ENCODE measurements at regions not wholly inside any gene's neighbourhood (a gene's known extent, or its start where the extent isn't known, plus 50 kb on each side); places are given as distances from the start of the nearest gene placed in this dataset.

DNA sequence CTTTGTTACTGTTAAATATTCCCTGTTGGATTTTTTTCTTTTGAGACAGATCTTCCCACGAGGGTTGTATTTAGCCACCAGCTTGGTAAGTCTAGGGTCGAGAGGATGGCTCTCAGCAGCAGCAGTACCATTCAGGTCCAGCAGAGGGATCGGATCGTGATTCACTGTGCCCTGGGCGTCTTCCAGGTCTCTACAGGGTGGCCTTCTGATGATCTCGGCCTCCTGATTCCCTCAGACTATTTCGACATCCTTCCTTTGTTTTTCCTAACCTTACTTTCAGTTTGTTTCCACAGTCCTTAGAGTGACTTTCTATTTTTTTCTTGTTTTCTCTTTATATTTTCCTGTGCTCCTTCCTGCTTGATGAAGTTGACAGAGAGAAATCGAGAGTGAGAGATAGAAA, 1436.9 kb downstream of the UQCRFS1 start:
- TF ChIP-seq YY1 (IDR thresholded peaks at IDR 0.05; ENCODE audit: low read depth, low read length) (no peak), RFX5 (IDR thresholded peaks at IDR 0.05; ENCODE audit: low read depth, low read length) (no peak), EP300 (IDR thresholded peaks at IDR 0.05; ENCODE audit: borderline replicate concordance in 1 of 2, control insufficient read depth in 1 of 2, low read depth in 2 of 2, low read length in 2 of 2) (no peak)
- TF ChIP-seq, protein P1, sequence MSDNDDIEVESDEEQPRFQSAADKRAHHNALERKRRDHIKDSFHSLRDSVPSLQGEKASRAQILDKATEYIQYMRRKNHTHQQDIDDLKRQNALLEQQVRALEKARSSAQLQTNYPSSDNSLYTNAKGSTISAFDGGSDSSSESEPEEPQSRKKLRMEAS (IDR thresholded peaks at IDR 0.05; ENCODE audit: low read depth, low read length), result no peak
